ENCODE measurements at regions not wholly inside any gene's neighbourhood (a gene's known extent, or its start where the extent isn't known, plus 50 kb on each side); places are given as distances from the start of the nearest gene placed in this dataset.

GRCh38 chr1:208844158-208844557 lies 600.0 kb upstream of the PLXNA2 start:
- DNase-seq, result no peak

GRCh38 chr1:208848854-208849253 lies 604.7 kb upstream of the PLXNA2 start:
- DNase-seq, result no peak

GRCh38 chr1:208850442-208850841 lies 606.3 kb upstream of the PLXNA2 start:
- no peak for DNase-seq

DNA sequence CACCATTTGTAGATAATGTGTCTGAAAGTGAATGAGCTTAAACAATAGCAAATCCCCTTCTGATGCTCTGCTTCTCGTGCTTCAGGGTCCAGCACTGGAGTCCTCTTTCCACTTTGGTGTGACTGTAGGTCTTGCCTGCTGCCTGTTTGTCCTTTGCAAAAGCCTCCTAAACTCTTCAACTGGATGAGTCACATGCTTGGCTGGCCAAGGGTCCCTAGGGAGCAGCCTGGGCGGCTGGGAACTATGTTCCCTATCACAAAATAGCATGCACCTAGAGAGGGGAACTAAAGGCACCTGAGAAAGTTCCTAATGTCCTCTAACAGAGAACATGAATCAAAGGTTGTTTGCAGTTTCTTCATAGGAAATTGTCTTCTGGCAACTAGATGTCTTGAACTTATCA lies 607.2 kb upstream of the PLXNA2 start:
- DNase-seq, result no peak

DNA sequence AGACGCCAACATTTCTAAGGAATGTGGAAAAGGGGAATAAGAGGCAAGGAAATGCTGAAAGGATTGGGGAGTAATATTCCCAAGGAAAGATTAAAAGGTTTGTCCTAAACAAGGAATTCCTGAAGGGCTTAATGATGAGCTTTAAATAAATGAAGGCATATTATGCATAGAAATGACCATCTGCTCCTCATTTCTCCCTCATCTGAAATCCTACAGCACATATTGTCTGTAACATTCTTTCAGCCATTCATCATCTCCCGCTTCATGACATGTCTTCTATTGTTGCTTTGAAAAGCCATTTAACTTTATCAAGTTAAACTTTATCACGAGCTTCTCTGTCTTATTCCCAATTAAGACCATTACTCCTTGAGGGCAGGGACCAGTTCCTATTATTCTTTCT lies 608.7 kb upstream of the PLXNA2 start:
- DNase-seq, result no peak

DNA sequence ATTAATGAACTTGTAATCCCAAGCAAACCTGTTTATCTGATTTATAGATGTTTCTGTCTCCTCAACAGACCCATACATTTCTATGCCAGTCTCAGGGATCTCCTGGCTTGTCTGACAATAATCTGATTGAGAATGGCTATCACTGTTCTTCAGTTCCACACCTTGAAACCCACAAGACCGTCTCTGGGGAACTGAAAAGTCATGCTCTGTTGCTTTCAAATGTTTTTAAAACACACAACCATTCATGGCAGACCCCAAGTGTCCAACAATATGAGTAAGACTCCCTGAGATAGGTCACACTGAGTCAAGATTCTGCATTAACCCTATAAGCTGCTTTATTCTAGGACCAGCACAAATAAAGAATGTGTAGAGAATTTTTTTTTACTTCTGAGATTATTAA lies 611.2 kb upstream of the PLXNA2 start:
- DNase-seq, result no peak

GRCh38 chr1:208857465-208857864 lies 613.3 kb upstream of the PLXNA2 start:
- DNase-seq, result no peak

DNA sequence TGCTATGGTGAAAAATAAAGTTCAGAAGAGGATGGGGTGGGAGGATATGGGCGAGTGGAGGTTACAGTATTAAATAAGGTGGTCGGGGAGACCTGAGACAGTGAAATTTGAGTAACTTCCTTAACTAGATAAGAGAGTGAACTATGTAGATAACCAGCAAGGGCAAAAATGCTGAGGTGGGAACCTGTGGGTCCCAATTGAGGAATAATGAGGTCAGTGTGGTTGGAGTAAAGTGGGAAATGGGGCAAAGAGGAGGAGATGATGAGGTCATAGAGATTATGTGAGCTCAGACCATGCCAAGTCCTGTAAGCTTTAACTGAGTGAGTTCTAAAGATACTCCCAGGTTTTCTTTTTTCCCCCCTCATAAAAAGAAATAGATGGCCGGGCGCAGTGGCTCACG lies 614.6 kb upstream of the PLXNA2 start:
- DNase-seq, result no peak

GRCh38 chr1:208864366-208864965 lies 620.3 kb upstream of the PLXNA2 start:
- no peak for DNase-seq

- DNase-seq, result peak; percentile 7
Observed at GRCh38 chr1:208866386-208866955, 622.3 kb upstream of the PLXNA2 start.

GRCh38 chr1:208868554-208868953 lies 624.4 kb upstream of the PLXNA2 start:
- no peak for DNase-seq

GRCh38 chr1:208874915-208875314 lies 630.7 kb upstream of the PLXNA2 start:
- no peak for DNase-seq

- DNase-seq, result no peak
Observed at GRCh38 chr1:208879022-208879421, 634.8 kb upstream of the PLXNA2 start.

GRCh38 chr1:208880433-208881100 lies 636.4 kb upstream of the PLXNA2 start:
- DNase-seq, result no peak

DNA sequence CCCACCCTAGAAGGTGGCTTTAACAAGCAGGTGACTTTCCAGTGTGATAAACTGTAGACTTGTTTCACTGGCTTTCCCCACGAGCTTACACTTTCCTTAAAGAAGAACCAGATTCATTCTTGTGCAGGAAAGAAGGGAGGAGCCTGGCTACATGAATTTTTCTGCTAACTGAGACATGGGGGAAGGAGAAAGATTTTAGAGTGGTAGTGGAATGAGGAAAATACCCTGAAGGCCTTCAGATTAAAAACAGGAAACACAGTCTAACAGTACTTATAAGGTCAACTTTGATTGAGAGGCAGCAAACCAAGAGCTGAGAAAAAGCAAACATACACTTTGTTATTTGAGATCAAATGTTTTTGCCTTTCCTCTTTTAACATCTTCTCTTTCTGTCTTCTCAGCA lies 640.9 kb upstream of the PLXNA2 start:
- DNase-seq, result no peak

DNA sequence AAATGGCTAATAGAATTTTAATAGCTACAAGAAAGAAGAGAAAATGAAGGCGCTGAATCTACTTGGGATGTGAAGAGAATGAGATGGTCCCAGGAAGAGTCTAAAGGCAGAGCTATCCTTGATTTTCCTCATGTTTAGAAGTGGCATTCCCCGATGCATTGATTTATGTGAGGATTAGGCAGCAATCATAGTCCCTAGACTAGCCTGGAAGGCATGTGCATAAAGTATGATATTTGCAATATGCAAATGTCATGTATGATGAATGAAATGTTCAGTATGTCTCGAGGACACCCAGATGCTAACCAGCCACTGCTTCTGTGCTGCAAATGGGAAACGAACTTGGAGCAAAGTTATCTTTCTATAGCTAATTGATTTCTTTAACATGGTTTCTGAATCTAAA lies 641.5 kb upstream of the PLXNA2 start:
- DNase-seq, result no peak

DNA sequence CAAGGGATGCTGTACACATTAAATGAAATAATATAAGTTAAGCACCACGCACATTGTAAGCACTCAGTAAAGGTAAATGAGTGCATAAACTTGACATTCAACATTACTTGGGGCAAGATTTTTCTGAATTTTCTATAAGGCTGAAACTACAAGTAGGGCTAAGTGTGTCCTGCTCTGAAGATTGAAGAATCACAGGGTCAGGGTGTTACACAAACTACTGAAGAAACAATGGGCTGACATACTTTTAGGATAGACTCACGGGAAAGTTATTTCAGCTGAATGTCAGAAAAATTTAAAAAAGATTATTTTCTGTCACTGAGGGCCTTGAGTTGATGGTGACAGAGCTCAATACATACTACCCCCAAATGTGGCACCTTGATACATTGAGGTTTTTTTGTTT lies 644.2 kb upstream of the PLXNA2 start:
- no peak for DNase-seq

DNA sequence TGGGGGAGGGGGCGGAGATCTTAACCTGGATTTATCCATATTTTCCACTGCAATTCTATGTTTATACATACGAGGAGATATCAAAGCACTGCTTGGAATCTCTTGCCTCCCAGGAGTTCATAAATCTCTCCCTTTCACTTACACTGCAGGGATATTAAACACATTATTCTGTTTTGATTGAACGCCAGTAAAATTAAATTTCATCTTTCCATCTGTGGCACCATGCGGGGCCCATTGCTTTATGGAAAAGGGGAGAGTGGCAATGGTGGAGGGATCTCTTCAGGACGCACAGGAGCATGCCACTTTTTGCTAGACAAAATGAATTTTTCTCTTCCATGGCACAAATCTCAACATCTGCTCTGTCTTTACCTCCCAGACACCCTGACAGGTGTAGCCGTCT lies 648.0 kb upstream of the PLXNA2 start:
- no peak for DNase-seq

DNA sequence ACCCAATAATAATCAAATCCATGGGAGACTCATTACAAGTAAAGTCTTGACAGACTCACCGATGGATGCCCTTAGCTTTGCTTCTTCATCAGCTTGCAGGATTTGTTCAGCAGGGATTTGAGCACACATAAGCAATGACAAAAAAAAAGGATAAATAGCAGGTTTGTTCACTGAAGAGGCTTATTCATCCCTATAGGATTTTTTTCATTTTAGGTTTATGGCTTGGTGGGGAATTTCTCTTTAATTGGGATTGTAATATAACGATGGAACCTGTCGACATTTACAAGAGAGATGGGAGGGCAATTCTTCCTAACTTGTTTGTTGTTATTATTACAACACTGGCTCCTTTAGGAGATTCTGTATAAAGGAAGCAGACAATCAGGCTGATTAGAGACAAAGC lies 649.1 kb upstream of the PLXNA2 start:
- DNase-seq, result no peak

- no peak for DNase-seq
Observed at GRCh38 chr1:208895181-208895580, 651.0 kb upstream of the PLXNA2 start.

DNA sequence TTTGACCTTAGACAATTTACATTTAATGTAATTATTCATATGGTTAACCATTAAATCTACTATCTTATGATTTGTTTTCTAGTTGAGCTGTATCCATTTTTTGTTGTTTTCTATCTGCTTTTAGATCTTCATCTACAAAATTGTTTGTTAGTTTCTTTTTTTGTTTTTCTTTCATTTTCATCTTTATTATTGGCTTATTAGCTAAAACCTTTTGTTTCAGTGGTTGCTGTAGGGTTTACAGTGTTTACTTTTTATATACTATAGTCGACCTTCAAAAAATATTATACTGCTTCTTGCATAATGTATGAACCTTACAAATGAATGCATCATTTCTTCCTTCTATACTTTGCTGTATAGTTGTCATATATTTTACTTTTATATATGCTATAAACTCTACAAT lies 651.6 kb upstream of the PLXNA2 start:
- DNase-seq, result no peak

GRCh38 chr1:208896768-208897167 lies 652.6 kb upstream of the PLXNA2 start:
- no peak for DNase-seq

- DNase-seq, result no peak
Observed at GRCh38 chr1:208899438-208899837, 655.3 kb upstream of the PLXNA2 start.
